ENCODE measurements at regions not wholly inside any gene's neighbourhood (a gene's known extent, or its start where the extent isn't known, plus 50 kb on each side); places are given as distances from the start of the nearest gene placed in this dataset.
A peak's percentile ranks its signal among the peaks of the same experiment; 100 is the strongest.

GRCh38 chr7:114126095-114126494 is 207.3 kb upstream of the PPP1R3A start:
- DNase-seq (ENCODE audit: low read depth in 2 of 2): no peak

- DNase-seq (ENCODE audit: low read depth in 2 of 2): no peak
These were observed 194.0 kb upstream of the PPP1R3A start for GRCh38 chr7:114112806-114113205.

- DNase-seq (ENCODE audit: low read depth in 2 of 2): no peak
These were observed 191.9 kb upstream of the PPP1R3A start for GRCh38 chr7:114110666-114111065.

DNA sequence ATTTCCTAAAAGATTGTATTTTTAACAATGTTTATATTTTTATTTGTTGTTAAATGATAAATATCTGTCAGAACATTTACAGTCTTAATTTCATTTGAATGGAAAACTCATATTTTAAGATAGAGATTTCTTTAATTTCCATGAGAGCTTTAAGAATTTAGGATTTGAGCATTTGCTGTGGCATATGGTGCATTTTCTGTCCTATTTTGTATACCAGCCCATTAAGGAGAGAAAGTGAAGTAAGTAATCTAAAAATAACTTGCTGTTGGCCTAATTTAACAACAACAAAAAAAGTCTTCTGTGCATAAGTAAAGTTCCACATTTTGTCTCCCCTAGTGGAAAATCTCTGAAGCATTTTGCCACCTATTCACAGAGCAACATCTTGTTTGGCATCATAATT is 190.9 kb upstream of the PPP1R3A start:
- no peak for DNase-seq (ENCODE audit: low read depth in 2 of 2)

GRCh38 chr7:114109304-114109703 is 190.5 kb upstream of the PPP1R3A start:
- DNase-seq (ENCODE audit: low read depth in 2 of 2): no peak

- no peak for DNase-seq (ENCODE audit: low read depth in 2 of 2)
These were observed 189.7 kb upstream of the PPP1R3A start for GRCh38 chr7:114108510-114108909.

- no peak for DNase-seq (ENCODE audit: low read depth in 2 of 2)
These were observed 188.7 kb upstream of the PPP1R3A start for GRCh38 chr7:114107522-114107921.

- DNase-seq (ENCODE audit: low read depth in 2 of 2): no peak
These were observed 185.2 kb upstream of the PPP1R3A start for GRCh38 chr7:114104035-114104434.

DNA sequence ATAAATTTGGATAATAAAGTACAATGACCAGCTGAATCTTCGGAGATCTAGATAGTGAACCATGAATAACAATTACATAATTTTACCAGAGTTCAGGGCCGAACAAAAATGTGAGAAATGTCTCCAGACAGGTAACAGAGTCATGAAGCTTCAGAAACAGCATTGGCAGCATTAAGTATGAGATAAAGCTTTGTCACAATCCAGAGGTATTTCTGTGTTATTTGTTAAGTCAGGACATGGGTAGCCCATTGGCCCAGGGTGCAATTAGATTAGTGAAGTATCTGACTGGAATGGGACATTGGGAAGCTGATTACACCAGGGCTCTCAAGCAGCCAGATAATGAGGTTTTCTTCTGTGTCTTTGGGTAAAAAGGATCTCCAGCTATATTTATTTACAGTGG is 184.2 kb upstream of the PPP1R3A start:
- DNase-seq (ENCODE audit: low read depth in 2 of 2): no peak

GRCh38 chr7:114102131-114102530 is 183.3 kb upstream of the PPP1R3A start:
- no peak for DNase-seq (ENCODE audit: low read depth in 2 of 2)

GRCh38 chr7:114100810-114101209 is 182.0 kb upstream of the PPP1R3A start:
- DNase-seq (ENCODE audit: low read depth in 2 of 2): peak in 1 of 2 donors; percentile 12

GRCh38 chr7:114099337-114099736 is 180.5 kb upstream of the PPP1R3A start:
- DNase-seq (ENCODE audit: low read depth in 2 of 2): no peak

- no peak for DNase-seq (ENCODE audit: low read depth in 2 of 2)
These were observed 177.1 kb upstream of the PPP1R3A start for GRCh38 chr7:114095885-114096284.

DNA sequence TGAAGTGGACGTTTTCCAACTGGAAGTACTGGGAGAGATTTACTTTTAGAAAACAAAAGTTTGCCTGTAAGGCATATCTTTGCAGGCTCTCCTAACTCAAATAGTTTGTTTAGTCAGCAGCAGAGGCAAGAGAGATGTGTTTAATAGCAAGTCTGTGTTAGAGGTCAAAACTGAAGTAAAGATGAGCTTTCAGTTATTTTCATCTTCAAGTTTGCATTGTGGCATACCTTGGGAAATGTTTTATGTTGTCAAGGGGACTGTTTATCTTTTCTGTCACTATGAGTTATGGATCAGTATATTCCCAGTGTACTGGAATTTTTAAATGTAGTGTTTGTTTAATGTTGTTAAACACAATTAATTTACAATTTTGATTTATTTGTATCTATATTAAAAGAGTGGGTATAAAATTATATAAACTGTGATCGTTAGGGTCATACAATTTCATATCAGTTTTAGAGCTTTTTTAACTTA is 169.7 kb upstream of the PPP1R3A start:
- DNase-seq (ENCODE audit: low read depth in 2 of 2): no peak

DNA sequence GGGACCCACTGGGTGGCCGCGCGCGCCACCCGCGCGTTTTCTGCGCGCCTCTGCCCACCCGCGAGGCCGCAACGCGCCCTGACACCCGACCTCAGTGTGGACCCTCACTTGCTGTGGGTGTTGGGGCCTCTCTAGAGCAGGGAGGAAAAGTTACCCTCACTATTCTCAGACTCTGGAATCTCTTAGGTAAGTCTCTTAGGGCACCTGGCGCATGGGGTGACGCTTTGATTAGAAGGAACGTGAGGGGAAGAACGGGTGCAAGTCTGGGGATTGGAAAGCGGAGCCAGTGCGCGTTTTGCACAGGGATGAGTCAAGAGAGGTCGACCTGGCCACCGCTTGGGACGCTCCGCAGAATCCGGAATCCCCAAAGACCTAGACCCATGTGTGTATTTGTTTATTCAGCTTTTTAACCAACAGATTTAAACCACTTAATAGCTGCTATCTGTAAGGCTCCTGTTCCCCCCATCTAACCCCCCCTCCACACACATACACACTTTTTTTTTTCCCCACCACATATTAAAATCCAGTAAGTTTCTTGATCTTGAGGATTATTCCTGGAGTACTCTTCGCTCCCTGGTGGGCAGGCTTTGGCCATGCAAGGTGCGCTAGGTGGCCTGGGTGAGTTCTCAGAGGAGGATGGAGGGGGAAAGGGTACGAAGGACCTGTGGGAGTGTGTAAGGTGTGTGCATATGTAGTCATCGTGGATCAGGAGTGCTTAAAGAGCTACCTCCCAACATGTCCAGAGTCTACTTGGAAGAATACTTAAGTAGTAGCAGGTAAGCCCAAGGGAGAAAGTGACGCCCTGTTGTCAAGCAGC is 169.1 kb upstream of the PPP1R3A start:
- no peak for DNase-seq (ENCODE audit: low read depth in 2 of 2)

DNA sequence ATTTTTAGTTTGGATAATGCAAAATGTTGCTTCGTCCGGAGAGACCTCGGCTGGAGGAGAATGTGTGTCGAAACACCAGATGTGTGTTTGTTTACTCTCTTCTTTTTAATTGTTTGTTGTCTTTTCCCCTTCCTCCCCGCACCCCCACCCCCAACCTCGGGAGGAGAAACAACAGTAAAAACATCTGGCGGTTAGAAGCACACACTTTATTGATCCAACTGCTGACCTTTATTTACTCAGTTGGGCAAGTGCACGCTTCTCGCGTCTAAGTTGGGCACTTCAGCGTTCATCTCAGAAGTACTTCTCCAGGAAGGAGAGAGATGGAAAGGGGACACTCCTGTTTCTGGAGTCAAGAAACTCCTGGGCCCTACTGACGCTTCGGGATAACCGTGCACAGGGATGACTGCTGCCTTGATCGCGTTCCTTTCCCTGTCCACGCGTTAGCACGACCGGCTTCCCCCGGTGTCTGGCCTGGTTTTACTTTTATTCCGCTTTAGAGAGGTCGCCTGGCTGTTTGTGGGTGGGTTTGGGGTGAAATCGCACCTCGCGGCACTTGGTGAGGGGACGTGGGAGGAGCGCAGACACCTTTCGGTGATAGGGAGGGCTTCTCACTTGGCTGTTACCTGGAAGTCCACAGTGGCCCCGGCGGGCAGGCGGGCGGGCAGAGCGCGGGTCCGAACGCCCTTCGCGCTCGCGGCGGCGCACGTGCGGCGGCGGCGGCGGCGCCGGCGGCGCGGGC is 168.3 kb upstream of the PPP1R3A start:
- DNase-seq (ENCODE audit: low read depth in 2 of 2): peak in 1 of 2 donors; percentile 30

- DNase-seq (ENCODE audit: low read depth in 2 of 2): no peak
These were observed 167.7 kb upstream of the PPP1R3A start for GRCh38 chr7:114086537-114086913.

GRCh38 chr7:114085592-114086501 is 167.0 kb upstream of the PPP1R3A start:
- peak; percentile 72 to 78 for DNase-seq (ENCODE audit: low read depth in 2 of 2)

DNA sequence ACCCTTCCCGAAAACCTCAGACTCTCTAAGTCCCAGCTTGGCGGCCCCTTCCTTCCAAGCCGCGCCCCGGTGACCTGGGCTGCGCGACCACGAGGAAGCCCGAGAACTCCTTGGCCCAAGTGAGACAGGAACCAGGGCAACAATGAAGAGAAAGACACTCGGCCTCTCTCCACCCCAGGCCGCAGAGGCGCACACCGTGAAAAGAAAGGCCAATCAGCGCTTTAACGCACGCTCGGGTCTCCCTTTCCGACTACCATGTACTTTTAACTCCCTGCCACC is 166.4 kb upstream of the PPP1R3A start:
- DNase-seq (ENCODE audit: low read depth in 2 of 2): no peak

DNA sequence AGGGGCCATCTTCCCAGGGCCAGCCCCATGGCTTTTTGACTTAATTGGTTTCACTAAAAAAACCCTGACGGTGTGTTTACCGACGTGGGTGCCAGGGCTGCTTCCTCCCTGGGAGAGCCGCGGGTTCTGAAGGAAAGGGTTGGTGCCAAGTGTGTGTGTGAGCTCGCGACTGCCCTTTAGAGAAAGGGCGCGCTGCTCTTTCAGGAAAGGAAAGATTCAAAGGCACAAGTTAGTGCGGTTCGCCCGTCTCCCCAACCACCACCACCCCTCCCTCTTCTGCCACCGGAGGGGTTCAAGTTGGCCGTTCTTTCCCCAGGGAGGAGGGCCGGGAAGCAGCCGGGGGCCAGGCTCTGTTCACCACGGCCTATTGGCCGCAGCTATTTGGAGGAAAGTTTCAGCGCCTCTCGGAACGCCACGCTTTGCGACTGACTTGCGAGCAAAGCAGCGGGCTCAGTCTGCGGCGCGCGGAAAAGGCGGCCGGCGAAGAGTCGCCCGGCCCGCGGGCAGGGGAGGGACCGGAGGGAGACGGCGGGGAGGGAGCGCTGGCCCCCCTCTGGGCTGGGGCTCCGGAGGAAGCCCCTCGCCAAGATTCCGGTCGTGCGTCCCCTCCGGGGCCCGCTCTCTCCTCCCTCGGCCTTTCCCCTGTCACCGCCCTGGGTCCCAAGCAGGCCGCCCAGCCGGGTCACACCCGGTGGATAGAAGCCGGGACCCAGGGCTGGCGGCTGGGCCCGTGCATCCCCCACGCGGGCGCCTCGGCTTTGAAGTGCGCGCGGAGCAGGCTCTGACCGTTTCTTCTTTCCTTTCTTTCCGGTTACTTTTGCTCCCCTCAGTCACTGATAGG is 165.9 kb upstream of the PPP1R3A start:
- DNase-seq (ENCODE audit: low read depth in 2 of 2): peak in 1 of 2 donors; percentile 34

GRCh38 chr7:114084002-114084471 is 165.2 kb upstream of the PPP1R3A start:
- DNase-seq (ENCODE audit: low read depth in 2 of 2): no peak
